Neural cell (in vitro differentiated cells): ENCODE measurements at regions not wholly inside any gene's neighbourhood (a gene's known extent, or its start where the extent isn't known, plus 50 kb on each side); places are given as distances from the start of the nearest gene placed in this dataset.

Experiments used
- H2AFZ ChIP-seq: fragments of 200-600, 300-800 bp; sonication (generic), shearing (Covaris generic); 2 replicates; pipeline ENCODE4 v1.6.0; 2014; ENCODE audit warnings: low read depth, mild to moderate bottlenecking, antibody characterized with exemption, low read length, moderate library complexity
- H3F3A ChIP-seq: fragments of 200-600 bp; shearing (Covaris generic); 2 replicates; pipeline ENCODE4 v1.6.1; 2016; ENCODE audit warnings: mild to moderate bottlenecking, moderate library complexity, mixed read lengths, antibody characterized with exemption, low read length; ENCODE audit not compliant: insufficient read depth, poor library complexity, severe bottlenecking
- H3K27ac ChIP-seq: fragments of 200-600, 300-800 bp; sonication (generic), shearing (Covaris generic); 2 replicates; pipeline ENCODE4 v1.5.1; 2014; ENCODE audit warnings: mild to moderate bottlenecking, low read length, moderate library complexity
- H3K27me3 ChIP-seq: fragments of 300-800, 200-600 bp; sonication (generic), shearing (Covaris generic); 2 replicates; pipeline ENCODE4 v1.6.0; 2014; ENCODE audit warnings: mild to moderate bottlenecking, low read depth, low read length, moderate library complexity; ENCODE audit not compliant: insufficient read depth
- H3K36me3 ChIP-seq: fragments of 300-800, 200-600 bp; sonication (generic), shearing (Covaris generic); 2 replicates; pipeline ENCODE4 v1.5.1; 2014; ENCODE audit warnings: mild to moderate bottlenecking, antibody characterized with exemption, low read length, moderate library complexity; ENCODE audit not compliant: insufficient read depth
- H3K4me2 ChIP-seq: fragments of 300-800, 200-600 bp; sonication (generic), shearing (Covaris generic); 2 replicates; pipeline ENCODE4 v1.6.0; 2014; ENCODE audit warnings: mild to moderate bottlenecking, low read length
- H3K4me3 ChIP-seq: fragments of 300-800, 200-600 bp; sonication (generic), shearing (Covaris generic); 2 replicates; pipeline ENCODE4 v1.5.1; 2014; ENCODE audit warnings: mild to moderate bottlenecking, low read length, moderate library complexity
- H3K79me2 ChIP-seq: fragments of 200-600 bp; shearing (Covaris generic); replicated peaks from 2 replicates; pipeline ENCODE4 v1.6.0; 2014; ENCODE audit warnings: mild to moderate bottlenecking, low read length, moderate library complexity; ENCODE audit not compliant: insufficient read depth
- H3K9ac ChIP-seq: fragments of 300-800, 200-600 bp; sonication (generic), shearing (Covaris generic); 2 replicates; pipeline ENCODE4 v1.6.1; 2016; ENCODE audit warnings: mild to moderate bottlenecking, low read length, mixed read lengths
- H3K9me2 ChIP-seq: fragments of 200-600 bp; shearing (Covaris generic); 2 replicates; pipeline ENCODE4 v1.6.1; 2016; ENCODE audit warnings: mild to moderate bottlenecking, low read length, mixed read lengths; ENCODE audit not compliant: insufficient read depth
- H3K9me3 ChIP-seq: fragments of 200-600, 300-800 bp; sonication (generic), shearing (Covaris generic); 2 replicates; pipeline ENCODE4 v1.6.1; 2016; ENCODE audit warnings: mild to moderate bottlenecking, mixed run types, low read length, moderate library complexity, mixed read lengths
- H4K20me1 ChIP-seq: fragments of 200-600 bp; shearing (Covaris generic); 2 replicates; pipeline ENCODE4 v1.6.1; 2016; ENCODE audit warnings: mild to moderate bottlenecking, mixed run types; ENCODE audit not compliant: insufficient read depth
- CTCF ChIP-seq: fragments of 450-650 bp; IDR thresholded peaks from 2 replicates; pipeline ENCODE4 v1.5.1; 2014; ENCODE audit warnings: antibody characterized with exemption, mild to moderate bottlenecking, moderate library complexity; ENCODE audit not compliant: poor library complexity, severe bottlenecking
- EP300 ChIP-seq: fragments of 450-650 bp; conservative IDR thresholded peaks from 2 replicates; pipeline ENCODE4 v1.6.1; 2014; ENCODE audit warnings: antibody characterized with exemption, mild to moderate bottlenecking, moderate library complexity; ENCODE audit not compliant: poor library complexity, severe bottlenecking
- EZH2 ChIP-seq: fragments of 200-600, 300-800 bp; shearing (Covaris generic), sonication (generic); IDR thresholded peaks from 2 replicates; pipeline ENCODE4 v1.6.1; 2014; ENCODE audit warnings: antibody characterized with exemption, low read length, borderline replicate concordance, mild to moderate bottlenecking; ENCODE audit not compliant: insufficient read depth, poor library complexity, severe bottlenecking
- MXI1 ChIP-seq: fragments of 450-650 bp; conservative IDR thresholded peaks from 2 replicates; pipeline ENCODE4 v1.6.1; 2014; ENCODE audit warnings: antibody characterized with exemption, mild to moderate bottlenecking; ENCODE audit not compliant: poor library complexity, severe bottlenecking
- POLR2AphosphoS5 ChIP-seq: IDR thresholded peaks from 2 replicates; pipeline ENCODE4 v1.6.1; 2012
- RAD21 ChIP-seq: fragments of 450-650 bp; conservative IDR thresholded peaks from 2 replicates; pipeline ENCODE4 v1.6.1; 2014; ENCODE audit warnings: antibody characterized with exemption, mild to moderate bottlenecking, moderate library complexity
- REST ChIP-seq: IDR thresholded peaks from 2 replicates; pipeline ENCODE4 v1.6.1; 2012; ENCODE audit warnings: borderline replicate concordance
- SMC3 ChIP-seq: fragments of 450-650 bp; conservative IDR thresholded peaks from 2 replicates; pipeline ENCODE4 v1.6.1; 2014; ENCODE audit warnings: antibody characterized with exemption, mild to moderate bottlenecking, moderate library complexity; ENCODE audit not compliant: poor library complexity
- TAF1 ChIP-seq: IDR thresholded peaks from 2 replicates; pipeline ENCODE4 v1.6.1; 2012; ENCODE audit warnings: low read depth

- TF ChIP-seq EZH2 (no peak), TAF1 (no peak), POLR2AphosphoS5 (no peak), RAD21 (no peak), CTCF (no peak), SMC3 (no peak), EP300 (no peak), MXI1 (no peak), REST (no peak)
- no peak overlapping the region for H3K9ac ChIP-seq
These were observed 161.2 kb downstream of the IRS2 start for GRCh38 chr13:109625156-109625555.

GRCh38 chr13:109622006-109622405 lies 164.4 kb downstream of the IRS2 start:
- no peak overlapping the region for H3K4me3 ChIP-seq
- H3K36me3 ChIP-seq, result no peaks in the 10 kb centered on the region
- H4K20me1 ChIP-seq, result no peaks in the 10 kb centered on the region
- no peaks in the 10 kb centered on the region for H3K27me3 ChIP-seq
- no peak overlapping the region for H3K9ac ChIP-seq
- H2AFZ ChIP-seq, result no peak overlapping the region
- H3K27ac ChIP-seq, result no peak overlapping the region
- no peaks in the 10 kb centered on the region for H3F3A ChIP-seq
- no peak for TF ChIP-seq EP300
- TF ChIP-seq SMC3, result no peak
- no peak for TF ChIP-seq REST
- no peak for TF ChIP-seq EZH2
- TF ChIP-seq RAD21, result no peak
- TF ChIP-seq MXI1, result no peak
- TF ChIP-seq TAF1, result no peak
- TF ChIP-seq CTCF, result no peak
- TF ChIP-seq POLR2AphosphoS5, result no peak
- no peaks in the 10 kb centered on the region for H3K9me3 ChIP-seq
- H3K79me2 ChIP-seq, result no peaks in the 10 kb centered on the region
- H3K4me2 ChIP-seq, result no peak overlapping the region
- H3K9me2 ChIP-seq, result no peaks in the 10 kb centered on the region

More at GRCh38 chr13:109625156-109625555, 161.2 kb downstream of the IRS2 start:
- Histone ChIP-seq H3K79me2 (no peaks in the 10 kb centered on the region), H3K27me3 (no peaks in the 10 kb centered on the region), H2AFZ (no peak overlapping the region), H3K4me3 (no peak overlapping the region), H3K36me3 (no peaks in the 10 kb centered on the region), H3K9me2 (no peaks in the 10 kb centered on the region), H3K9me3 (no peaks in the 10 kb centered on the region), H3K27ac (no peak overlapping the region), H4K20me1 (no peaks in the 10 kb centered on the region), H3F3A (no peaks in the 10 kb centered on the region), H3K4me2 (no peak overlapping the region)
